ENCODE measurements at regions not wholly inside any gene's neighbourhood (a gene's known extent, or its start where the extent isn't known, plus 50 kb on each side); places are given as distances from the start of the nearest gene placed in this dataset.
"Not testable (repeated sequence)": the region's sequence is repeated elsewhere in the genome, so short reads cannot be mapped to it uniquely, and the experiment has no call there.

DNA sequence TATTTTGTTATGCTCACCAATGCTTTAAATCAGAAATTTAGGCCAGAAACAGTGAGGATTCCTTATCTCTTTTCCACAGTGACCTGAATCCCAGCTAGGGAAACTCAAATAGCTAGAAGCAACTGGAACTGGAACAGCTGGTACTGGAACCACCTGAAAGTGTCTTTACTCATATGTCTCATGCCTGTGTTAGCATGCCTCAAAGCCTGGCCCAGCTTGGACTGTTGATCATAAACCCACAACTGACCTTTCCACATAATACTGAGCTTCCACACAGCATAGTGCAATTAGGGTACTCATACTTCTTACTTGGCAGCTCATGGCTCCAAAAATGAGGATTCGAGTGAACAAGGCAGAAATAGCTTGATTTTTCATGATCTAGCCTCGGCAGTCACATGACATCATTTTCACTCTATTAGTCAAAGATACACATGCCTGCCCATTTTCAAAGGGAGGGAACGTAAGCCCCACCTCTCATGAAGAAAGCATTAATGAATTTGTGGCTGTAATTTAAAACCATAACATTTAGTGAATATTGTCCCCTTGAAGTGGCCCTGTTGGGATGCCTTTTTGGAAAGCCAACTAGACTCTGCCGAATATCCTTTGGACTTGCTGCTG is 80.8 kb upstream of the ACSL1 start:
- FAIRE-seq (peak; percentile 23), DNase-seq (ENCODE audit: insufficient read length, low spot score) (no peak)

DNA sequence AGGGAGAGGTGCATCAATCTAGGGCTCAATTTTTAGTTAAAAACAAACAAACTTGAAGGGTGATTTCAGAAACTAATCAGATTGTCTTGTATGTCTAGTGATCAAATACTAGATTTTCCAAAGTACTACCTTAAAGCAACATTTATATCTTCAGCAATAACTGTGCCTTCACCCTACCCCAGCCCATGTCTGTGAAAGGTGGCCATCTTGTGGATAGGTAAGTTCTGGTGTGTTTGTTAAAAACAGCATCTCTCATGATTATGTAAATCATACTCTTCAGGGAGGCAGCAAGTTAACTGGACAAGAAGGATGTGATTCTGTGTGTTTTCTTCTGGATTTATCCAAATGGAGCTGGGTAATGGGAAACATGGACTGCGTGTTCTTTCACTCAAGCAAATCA is 81.4 kb upstream of the ACSL1 start:
- no peak for FAIRE-seq
- peak; percentile 15 for DNase-seq (ENCODE audit: insufficient read length, low spot score)

DNA sequence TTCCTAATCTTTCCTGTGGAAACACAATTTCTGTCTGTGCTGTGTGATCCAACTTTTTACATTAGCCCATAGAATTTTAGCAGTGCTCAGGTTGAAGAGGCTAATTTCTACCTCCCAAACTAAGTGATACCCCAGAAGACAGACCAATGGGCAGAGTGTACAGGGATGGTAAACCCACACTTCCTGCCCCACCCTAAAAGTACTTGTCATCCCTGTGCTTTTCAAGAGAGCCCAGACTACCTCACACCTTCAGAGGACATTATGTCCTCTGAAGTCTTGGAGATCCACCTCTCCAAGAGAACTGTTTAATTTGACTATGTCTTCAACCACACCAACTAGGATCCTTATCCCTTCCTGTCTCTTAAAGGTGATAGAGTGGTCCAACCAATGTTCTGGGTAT is 82.0 kb upstream of the ACSL1 start:
- no peak for DNase-seq (ENCODE audit: insufficient read length, low spot score)
- FAIRE-seq = no peak

DNA sequence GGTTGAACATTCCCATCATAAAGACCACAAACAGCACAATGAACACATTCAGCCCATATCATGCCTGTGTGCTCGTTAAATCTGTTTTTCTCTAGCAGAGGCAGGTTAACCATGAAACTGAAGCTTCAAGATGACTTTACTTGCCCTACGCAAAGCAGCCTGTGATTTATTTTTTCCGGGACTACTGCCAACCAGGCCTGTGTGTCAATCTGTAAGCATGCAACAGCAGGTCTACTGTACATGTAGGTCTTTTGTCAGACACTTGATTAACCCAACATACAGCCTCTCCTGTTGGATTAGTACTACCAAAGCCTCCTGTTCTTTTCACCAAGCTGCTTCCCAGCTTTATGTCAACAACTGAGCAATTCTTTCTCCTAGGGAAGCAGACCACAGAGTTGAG is 85.5 kb upstream of the ACSL1 start:
- no peak for FAIRE-seq
- DNase-seq (ENCODE audit: insufficient read length, low spot score) = no peak

DNA sequence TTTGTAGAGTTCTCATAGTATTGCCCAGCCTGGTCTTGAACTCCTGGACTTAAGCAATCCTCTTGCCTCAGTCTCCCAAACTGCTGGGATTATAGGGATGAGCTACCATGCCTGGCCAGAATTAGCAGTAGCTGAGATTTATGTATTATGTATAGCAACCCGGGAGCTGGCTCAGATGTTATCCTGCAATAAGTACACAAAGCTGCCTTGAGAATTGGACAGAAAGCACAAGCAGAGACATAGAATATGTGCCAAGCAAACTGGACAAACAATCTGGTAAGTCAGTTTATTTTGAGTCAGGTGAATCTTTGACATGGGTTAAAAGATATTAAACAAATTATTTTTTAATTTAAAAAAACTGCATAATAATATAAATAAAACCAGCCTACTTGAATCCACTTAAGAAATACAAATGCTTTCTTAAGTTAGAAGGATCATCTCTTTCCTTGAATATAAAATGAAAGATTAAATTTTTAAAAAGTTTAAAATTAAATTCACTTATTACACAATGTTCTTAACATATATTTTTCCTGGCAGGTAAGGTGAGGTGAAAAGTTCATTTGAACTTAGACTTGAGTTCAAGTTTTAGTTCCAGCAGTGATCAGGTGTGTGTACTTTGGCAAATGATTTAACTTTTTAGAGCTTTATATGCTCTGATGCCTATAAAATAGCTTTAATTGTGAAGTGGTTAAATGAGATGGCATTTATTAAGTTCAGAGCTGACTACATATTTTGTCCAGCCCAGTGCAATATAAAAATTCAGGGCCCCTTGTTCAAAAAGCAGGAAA is 87.8 kb upstream of the ACSL1 start:
- FAIRE-seq (no peak), DNase-seq (ENCODE audit: insufficient read length, low spot score) (no peak)

DNA sequence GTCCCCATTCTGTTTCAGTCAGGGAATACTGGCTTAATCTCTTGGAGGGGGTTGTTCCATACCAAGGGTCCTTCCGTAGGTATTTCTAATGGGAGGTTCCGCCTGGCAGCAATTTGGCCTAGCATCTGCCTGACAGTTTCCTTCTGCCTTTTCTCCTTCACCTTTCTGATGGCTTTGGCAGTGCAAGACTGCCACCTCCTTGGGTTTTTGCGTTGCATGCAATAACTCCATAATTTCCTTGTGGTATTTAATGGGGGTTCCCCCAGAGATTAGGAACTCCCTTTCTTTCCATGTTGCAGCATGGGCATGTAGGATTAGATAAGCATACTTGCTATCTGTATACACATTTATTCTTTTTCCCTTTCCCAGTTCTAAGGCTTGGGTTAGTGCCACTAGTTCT is 93.0 kb upstream of the ACSL1 start:
- not testable (repeated sequence) for FAIRE-seq; DNase-seq (ENCODE audit: insufficient read length, low spot score)

DNA sequence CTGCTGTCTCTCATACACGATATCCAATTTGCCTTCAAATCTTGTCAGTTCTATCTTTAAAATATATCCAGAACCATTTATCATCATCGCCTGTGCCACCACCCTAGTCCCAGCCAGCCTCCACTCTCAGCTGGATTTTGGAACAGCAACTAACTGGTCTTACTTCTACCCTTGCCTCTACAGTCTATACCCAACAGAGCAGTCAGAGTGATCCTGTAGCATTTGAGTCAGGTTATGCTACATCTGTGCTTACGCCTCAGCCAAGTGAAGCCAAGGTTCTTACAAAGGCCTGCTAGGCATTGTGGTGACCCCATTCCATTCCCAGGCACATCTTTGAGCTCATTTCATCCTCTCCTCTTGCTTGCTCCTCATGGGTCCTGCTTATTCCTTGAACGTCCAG is 95.7 kb upstream of the ACSL1 start:
- DNase-seq (ENCODE audit: insufficient read length, low spot score) (no peak), FAIRE-seq (peak; percentile 69)

DNA sequence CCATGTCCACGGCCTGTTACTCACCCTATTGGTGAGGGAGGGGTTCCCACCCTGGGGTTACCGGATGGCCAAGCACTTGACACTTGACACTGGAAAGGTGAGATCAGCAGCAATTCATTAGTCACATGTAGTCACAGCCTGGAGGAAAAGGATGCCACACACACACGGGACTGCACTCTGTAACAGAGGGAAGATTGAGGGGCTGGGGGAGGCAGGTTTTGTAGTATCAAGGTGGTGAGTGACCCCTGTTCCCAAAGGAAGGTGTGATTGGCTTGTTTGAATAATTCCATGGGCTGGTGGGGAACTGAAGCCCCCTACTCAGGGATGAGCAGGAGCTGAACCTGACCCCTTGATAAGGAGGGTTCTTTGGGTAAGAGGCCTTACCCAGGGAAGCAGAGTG is 96.0 kb upstream of the HELT start:
- no peak for DNase-seq (ENCODE audit: insufficient read length, low spot score)
- FAIRE-seq = no peak

DNA sequence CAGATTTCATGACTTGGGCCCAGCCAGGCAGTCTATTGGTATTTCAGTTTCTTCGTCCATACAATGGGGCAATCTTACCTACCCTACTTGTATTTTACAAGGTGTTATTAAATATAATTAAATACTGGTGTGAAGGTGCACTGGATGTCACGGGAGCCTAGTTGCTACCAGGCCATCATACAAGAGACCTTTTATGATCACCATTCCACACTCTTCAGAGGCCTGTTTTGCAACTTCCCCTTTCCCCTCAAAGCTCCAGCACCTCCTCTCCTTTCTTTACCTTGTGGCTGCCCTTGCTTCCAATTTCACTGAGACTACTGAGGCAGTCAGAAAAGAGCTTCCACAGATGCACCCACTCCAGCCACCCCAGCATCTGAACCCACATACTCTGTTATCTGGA is 93.8 kb upstream of the HELT start:
- DNase-seq (ENCODE audit: insufficient read length, low spot score) = no peak
- peak; percentile 47 for FAIRE-seq

DNA sequence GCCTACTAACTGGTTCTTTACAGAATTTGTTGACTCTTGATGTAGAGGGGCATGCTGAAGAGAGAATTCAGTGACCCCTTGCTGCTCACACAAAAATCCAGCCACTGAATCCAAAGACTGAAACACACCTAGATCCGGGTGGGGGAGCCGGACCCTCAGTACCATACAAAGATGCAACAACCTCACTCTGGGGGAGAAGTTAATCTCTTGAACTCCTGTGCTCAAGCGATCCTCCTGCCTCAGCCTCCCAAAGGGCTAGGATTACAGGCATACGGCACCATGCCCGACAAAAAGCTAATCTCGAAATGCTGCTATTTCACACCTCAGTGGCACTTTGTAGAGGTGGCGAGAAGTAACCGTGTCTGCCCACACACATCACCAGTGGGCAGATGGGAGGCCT is 88.8 kb upstream of the HELT start:
- FAIRE-seq (no peak), DNase-seq (ENCODE audit: insufficient read length, low spot score) (no peak)

DNA sequence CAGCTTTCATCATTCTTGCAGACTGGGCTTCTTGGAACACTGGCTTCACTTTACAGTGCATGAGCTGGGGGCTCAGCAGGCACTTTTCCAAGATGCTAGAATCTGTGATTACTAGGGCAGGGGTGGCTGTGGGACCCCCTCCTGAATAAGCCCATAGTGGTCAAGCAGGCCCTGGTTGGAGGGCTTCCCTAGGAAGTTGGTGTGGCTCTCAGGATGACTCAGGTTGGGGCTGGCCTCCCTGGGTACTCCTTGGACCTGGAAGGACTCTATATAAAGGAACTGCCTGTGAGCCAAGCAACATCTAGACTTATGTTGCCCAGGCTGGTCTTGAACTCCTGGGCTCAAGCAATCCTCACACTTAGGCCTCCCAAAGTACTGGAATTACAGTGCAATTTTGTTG is 88.3 kb upstream of the HELT start:
- DNase-seq (ENCODE audit: insufficient read length, low spot score) (no peak), FAIRE-seq (no peak)

DNA sequence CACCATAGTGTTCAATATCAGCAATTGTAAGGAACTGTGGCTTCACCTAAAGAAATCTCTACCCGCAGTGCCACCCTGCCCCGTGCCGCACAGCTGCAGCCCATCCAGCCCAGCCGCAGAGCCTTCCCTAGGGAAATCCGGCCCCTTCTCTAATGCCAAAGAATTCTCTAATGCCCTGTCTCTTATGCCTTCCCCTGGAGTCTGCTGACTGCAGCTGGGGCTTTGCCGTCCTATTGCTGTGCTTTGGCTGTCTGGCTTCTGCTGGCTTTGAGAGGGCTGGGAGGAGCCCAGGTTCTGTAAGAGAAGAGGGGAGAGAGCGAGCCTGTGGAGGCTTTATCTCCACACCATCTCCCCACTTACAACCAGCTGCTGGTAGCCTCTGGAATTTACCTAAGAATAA is 85.9 kb upstream of the HELT start:
- FAIRE-seq (no peak), DNase-seq (ENCODE audit: insufficient read length, low spot score) (no peak)

DNA sequence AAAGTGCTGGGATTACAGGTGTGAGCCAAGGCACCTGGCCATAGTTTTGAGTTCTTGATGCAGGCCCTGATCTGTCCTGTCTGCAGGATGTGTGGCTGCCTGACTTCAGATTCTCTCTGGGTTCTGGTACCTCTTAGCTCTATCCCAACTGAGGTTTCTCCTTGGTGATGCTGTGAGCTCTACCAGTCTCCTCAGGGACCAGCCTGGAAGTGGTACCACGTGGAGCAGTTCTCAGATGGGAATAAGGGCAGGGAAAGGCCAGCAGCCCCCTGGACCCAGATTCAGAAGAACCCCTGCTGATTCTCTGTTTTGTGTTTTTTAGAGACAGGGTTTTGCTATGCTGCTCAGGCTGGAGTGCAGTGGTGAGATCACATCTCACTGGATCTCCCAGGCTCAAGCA is 85.0 kb upstream of the HELT start:
- no peak for DNase-seq (ENCODE audit: insufficient read length, low spot score)
- no peak for FAIRE-seq

DNA sequence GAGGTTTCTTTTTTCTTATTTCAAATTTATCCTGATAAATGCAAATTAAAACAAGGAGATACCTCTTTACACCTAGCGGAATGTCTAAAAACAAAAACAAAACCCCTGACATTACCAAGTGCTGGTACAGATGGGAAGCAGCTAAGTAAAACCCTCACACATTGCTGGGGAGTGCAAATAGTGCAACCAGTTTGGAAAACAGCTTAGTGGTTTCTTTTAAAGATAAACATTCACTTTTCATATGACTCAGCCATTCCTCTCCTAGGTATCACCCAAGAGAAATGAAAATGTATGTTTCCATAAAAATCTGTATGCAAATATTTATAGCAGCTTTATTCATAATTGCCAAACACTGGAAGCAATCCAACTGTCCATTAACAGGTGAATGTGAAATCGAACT is 84.1 kb upstream of the HELT start:
- FAIRE-seq = no peak
- DNase-seq (ENCODE audit: insufficient read length, low spot score) = no peak

DNA sequence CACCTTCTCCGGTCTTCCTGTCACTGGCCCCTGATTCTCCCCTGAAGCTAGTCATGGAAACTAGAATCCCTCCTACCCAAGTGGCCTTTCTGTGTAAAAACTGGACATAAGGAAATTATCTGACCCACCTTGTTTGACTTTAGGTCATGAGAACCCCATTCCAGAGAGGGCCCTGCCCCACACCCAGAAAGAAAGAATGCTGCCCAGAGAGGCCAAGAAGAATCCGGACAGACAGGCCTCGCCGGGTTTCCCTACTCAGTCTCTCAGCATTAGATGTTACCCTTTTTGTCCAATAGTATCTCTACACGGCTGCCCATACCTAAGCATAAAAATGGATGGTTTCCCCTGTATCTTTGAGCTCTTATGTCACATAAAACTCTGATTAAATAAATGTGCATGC is 83.3 kb upstream of the HELT start:
- DNase-seq (ENCODE audit: insufficient read length, low spot score) = no peak
- no peak for FAIRE-seq

DNA sequence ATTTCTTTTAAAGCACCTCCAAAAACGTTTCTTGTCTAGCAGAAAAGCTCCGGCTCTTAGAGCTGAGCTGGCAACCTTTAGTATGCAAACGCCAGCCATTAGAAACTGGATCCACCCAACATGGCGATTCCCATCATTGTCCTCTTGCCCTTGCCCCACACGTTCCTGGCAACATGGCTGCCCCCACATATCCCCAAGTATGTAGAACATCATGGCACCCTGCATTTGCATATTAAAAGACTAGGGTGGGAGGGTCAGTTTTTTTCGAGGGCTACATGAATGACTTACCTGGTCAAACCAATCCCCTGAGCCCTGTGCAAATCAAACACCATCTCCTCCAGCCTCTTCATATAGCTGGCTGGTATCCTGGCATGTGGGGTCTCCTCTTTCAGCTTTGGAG is 82.2 kb upstream of the HELT start:
- FAIRE-seq (no peak), DNase-seq (ENCODE audit: insufficient read length, low spot score) (no peak)

DNA sequence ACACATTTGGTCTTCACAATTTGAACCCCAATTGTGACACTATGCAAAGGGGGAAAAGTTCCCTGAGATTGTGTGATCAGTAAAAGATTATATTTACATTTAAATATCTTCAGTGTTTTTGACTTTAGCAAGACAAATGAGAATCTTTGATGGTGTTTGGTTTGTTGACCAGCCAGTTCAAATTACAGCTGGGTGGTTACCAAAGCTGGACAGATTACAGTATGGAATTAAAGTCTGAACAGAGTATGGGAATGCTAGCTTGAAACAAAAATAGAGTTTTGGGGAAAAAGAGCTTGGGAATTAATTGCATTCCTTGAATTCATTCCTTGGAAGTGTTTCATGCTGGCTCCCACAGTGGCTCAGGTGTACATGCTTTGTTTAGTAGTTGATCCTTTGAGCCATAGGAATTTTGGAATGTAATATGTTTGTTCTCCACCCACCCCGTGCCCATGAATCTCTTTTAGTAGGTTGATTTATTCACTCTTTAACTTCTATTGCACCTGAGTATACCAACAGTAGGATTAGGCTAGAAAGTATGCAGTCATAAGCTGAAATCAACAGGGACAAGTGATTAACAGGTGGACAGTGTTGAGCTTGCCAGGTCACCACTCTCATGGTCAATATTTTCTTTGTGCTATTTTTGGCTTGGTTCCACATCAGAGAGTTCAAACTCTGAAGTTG is 81.1 kb upstream of the HELT start:
- DNase-seq (ENCODE audit: insufficient read length, low spot score) = no peak
- FAIRE-seq = no peak

DNA sequence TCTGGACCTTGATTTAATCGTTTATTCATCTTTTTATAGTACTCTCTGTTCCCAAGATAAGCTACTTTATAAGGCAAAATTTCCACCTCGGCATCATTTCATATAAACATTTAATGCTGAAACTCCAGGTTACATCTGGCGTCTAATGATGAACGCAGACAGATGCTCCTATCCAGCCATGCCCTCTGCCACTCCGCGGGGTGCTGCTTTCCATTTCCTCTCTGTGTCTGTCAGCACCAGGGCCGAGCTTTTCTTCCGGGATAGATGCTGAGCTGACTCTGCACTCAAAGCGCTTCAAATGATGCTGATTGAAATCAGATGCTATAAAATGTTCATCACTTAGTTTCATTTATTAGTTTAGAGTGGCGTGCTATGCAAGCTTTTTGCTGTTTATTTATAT is 80.5 kb upstream of the HELT start:
- DNase-seq (ENCODE audit: insufficient read length, low spot score) (no peak), FAIRE-seq (no peak)

DNA sequence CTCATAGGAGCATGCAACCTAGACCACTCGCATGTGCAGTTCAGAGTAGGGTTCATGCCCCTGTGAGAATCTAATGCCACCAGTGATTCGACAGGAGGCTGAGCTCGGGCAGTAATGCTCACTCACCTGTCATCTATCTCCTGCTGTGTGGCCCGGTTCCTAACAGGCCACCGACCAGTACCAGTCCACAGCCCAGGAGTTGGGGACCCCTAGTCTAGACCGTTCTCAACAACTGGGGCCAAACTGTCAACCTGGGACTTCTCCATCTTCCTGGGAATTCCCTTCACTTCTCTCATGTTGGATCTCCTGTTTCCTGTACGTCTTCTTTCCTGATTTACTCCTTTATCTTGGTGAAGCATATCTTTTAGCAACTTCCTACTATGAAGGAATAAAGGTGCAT is 79.4 kb upstream of the HELT start:
- FAIRE-seq (no peak), DNase-seq (ENCODE audit: insufficient read length, low spot score) (no peak)

DNA sequence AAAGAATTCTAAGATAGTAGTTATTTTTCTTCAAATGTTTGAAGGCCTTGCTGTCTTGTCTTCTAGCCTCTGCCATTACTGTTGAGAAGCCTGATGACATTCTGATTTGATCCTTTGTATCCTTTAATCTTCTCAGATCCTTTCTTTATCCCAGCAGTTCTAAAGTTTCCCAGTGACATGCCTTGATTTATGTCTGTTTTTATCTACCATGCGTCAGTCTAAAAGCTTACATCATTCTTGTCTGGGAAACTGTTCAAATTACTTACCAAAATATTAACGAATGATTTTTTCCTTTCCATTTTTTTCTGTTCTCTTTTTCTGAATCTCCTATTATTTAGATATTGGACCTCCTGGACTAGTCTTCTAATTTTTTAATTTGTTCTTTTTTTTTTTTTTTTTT is 78.3 kb upstream of the HELT start:
- DNase-seq (ENCODE audit: insufficient read length, low spot score) (no peak), FAIRE-seq (no peak)

DNA sequence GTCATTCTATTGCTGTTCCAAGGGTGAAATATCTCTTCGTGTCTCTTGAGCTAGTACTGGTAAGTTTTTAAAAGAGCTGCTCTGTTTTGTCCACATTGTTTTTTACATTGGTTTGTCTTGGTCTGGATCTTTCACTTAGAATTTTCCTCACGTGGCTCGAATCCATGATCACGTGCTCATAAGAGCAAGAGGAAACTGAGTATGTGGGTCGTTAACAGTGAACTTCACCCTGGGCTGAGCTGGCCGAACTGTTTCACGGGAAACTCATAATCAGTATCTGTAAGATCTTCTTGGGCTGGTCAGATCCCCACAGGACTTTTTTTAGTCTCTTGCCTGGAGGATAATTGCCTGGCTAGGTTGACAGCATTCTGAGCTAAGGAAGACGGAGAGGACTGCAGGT is 77.8 kb upstream of the HELT start:
- FAIRE-seq = no peak

More for the DNA sequence above, 77.8 kb upstream of the HELT start:
- DNase-seq (ENCODE audit: insufficient read length, low spot score) = no peak
